ENCODE measurements at regions not wholly inside any gene's neighbourhood (a gene's known extent, or its start where the extent isn't known, plus 50 kb on each side); places are given as distances from the start of the nearest gene placed in this dataset.

DNA sequence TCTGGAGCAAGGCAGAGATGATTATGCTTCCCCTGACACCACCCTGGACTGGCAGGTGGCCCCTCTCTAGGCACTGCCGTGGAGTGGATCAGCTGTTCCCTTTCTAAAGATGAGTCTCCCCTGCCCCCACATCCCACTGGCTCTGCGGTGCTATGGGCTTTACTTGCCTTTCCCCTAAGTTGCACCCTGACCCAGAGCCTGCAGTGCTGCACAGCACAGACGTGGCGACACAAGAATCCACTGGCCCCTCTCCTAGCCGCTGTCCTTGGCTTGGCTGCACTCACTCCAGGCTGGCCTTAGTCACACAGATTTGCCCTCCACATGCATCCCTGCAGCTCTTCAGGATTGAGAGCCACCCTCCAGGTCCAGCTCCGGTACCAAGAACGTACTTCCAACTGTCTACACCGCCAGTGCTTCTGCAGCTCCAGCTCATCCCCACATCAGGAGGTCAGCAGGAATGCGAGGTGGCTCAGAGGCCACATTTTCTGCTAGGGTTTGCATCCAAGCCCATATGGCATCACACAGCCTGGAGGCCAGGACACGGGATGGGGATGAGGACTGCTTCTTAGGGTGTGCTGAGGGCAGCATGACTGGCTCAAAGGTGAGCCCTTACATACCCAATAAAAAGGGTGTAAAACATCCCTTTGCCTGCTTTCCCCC, 82.4 kb upstream of the RASGRF1 start:
- H3K27ac Mint-ChIP-seq = no peak overlapping the region
- no peaks in the 10 kb centered on the region for H3K36me3 Mint-ChIP-seq (ENCODE audit: insufficient read depth)
- TF ChIP-seq, protein P1, sequence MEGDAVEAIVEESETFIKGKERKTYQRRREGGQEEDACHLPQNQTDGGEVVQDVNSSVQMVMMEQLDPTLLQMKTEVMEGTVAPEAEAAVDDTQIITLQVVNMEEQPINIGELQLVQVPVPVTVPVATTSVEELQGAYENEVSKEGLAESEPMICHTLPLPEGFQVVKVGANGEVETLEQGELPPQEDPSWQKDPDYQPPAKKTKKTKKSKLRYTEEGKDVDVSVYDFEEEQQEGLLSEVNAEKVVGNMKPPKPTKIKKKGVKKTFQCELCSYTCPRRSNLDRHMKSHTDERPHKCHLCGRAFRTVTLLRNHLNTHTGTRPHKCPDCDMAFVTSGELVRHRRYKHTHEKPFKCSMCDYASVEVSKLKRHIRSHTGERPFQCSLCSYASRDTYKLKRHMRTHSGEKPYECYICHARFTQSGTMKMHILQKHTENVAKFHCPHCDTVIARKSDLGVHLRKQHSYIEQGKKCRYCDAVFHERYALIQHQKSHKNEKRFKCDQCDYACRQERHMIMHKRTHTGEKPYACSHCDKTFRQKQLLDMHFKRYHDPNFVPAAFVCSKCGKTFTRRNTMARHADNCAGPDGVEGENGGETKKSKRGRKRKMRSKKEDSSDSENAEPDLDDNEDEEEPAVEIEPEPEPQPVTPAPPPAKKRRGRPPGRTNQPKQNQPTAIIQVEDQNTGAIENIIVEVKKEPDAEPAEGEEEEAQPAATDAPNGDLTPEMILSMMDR (IDR thresholded peaks at IDR 0.05; ENCODE audit: unreplicated experiment) = no peak
- H3K4me1 Mint-ChIP-seq (ENCODE audit: low read depth) = peaks cover 13% of the 10 kb centered on the region
- no peaks in the 10 kb centered on the region for H3K9me3 Mint-ChIP-seq (ENCODE audit: low read depth)
- H3K4me3 Mint-ChIP-seq (ENCODE audit: low read depth) = no peak overlapping the region
- DNase-seq (ENCODE audit: low spot score, unreplicated experiment) = no peak
- peaks cover 28% of the 10 kb centered on the region for H3K27me3 Mint-ChIP-seq

DNA sequence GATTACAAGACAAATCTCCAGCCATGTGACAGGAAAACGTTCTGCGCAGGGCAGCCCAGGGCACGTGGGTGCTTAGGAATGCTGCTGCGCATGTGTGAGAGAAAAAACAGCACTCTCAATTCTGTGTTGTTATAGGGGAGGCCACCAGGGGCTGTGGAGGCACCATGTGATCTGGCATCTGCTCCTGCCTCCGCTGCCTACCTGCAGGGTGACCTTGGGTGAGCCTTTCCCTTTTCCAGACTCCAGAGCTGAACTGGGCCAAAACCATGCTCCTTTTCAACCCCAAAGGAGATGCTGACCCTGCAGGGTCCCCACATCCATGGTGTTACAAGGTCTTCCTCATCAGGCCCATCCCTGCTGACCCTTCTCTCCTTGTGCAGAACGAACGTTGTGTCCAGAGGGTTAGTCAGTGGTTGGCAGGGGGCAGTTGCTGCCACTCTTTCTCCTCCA, 81.5 kb upstream of the RASGRF1 start:
- no peak overlapping the region for H3K4me3 Mint-ChIP-seq (ENCODE audit: low read depth)
- H3K27me3 Mint-ChIP-seq = peaks cover 28% of the 10 kb centered on the region
- DNase-seq (ENCODE audit: low spot score, unreplicated experiment) = no peak
- no peak overlapping the region for H3K27ac Mint-ChIP-seq
- no peaks in the 10 kb centered on the region for H3K9me3 Mint-ChIP-seq (ENCODE audit: low read depth)
- TF ChIP-seq, protein P1 (IDR thresholded peaks at IDR 0.05; ENCODE audit: unreplicated experiment) = peak; percentile 46
- H3K4me1 Mint-ChIP-seq (ENCODE audit: low read depth) = peaks cover 13% of the 10 kb centered on the region
- no peaks in the 10 kb centered on the region for H3K36me3 Mint-ChIP-seq (ENCODE audit: insufficient read depth)

DNA sequence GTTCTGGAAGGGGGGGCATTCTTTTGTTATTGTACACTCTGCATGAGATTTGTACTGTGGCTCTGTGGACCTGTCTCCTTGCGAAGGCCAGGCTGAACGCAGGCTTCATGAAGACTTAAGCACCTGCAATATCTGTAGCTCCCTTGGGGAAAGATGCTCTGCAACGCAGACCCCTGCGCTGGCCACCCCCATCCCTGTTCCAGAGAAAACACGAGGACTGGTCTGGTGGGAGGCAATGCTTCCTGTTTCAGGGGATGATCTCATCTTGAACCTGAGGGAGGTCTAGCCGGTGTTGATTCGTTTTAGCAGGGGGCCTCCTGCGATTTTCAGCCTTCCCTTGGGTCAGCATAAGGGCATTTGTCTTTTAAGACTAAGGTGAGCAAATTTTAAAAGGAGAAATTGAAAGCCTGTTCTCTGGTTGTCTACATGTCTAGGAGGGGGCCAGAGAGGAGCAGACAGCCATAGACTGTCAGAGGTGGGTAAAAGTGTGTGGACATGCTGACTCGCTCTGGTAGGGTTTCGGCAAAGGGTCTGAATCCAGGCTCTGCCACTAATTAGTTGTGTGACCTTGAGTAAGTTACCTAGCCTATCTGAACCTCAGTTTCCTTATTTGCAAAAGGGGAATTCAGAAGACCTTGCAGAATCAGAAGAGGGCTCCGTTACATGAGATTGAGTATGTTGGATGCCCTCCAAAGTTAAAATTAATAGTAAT, 80.9 kb upstream of the RASGRF1 start:
- H3K36me3 Mint-ChIP-seq (ENCODE audit: insufficient read depth) = no peaks in the 10 kb centered on the region
- no peaks in the 10 kb centered on the region for H3K9me3 Mint-ChIP-seq (ENCODE audit: low read depth)
- no peak for DNase-seq (ENCODE audit: low spot score, unreplicated experiment)
- H3K27ac Mint-ChIP-seq = no peak overlapping the region
- TF ChIP-seq, protein P1 (IDR thresholded peaks at IDR 0.05; ENCODE audit: unreplicated experiment) = no peak
- H3K27me3 Mint-ChIP-seq = peaks cover 24% of the 10 kb centered on the region
- no peak overlapping the region for H3K4me3 Mint-ChIP-seq (ENCODE audit: low read depth)
- H3K4me1 Mint-ChIP-seq (ENCODE audit: low read depth) = peaks cover 13% of the 10 kb centered on the region

DNA sequence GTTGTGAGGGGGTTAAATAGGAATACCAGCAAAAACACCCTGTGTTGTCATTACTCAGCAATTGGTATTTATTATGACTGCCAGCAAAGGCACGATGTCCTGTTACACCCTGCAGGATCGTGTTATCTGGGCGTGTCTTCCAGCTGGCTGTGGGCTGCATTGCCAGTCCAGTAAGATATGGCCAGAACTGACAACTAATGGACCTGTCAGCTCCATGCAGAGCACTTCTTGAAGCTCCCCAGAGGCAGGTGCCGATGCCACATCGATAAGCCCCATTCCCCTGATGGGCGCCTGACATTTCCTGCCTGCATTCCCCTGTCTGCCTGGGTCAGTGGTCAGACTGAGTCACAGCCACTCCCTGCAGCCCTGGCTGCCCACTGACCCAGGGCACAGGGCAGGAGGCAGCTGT, 79.7 kb upstream of the RASGRF1 start:
- TF ChIP-seq, protein P1 (IDR thresholded peaks at IDR 0.05; ENCODE audit: unreplicated experiment) = no peak
- H3K36me3 Mint-ChIP-seq (ENCODE audit: insufficient read depth) = no peaks in the 10 kb centered on the region
- H3K4me1 Mint-ChIP-seq (ENCODE audit: low read depth) = peaks cover 13% of the 10 kb centered on the region
- H3K27me3 Mint-ChIP-seq = peaks cover 17% of the 10 kb centered on the region
- H3K4me3 Mint-ChIP-seq (ENCODE audit: low read depth) = no peak overlapping the region
- no peak for DNase-seq (ENCODE audit: low spot score, unreplicated experiment)
- H3K27ac Mint-ChIP-seq = no peak overlapping the region
- H3K9me3 Mint-ChIP-seq (ENCODE audit: low read depth) = no peaks in the 10 kb centered on the region

DNA sequence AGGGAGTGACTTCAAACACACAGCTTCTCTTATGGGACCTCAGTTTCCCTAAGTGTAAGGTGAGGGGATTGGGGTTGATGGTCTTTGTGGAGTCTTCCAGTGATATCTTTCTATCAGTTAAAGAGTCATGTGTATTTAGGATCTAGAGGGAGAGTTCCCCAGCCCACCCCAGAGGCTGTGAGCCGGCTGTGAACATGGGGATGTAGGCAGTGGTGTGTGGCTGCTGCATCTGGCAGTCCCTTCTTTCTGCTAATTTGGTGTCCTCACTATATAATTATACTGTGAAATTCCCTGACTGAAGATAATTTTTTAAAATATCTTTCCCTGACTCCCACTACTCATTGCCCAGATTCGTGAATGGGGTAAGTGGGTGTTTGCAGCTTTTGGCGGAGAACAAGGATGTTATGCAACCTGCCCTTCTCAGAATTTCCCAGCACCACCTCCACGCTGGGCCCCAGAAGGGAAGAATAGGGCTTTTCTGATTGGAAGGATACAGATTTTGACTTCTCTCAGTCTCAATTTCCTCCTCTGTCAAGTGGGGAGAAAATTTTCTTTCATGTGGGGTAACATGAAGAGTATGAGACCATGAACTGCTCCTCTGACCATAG, 79.0 kb upstream of the RASGRF1 start:
- H3K36me3 Mint-ChIP-seq (ENCODE audit: insufficient read depth) = no peaks in the 10 kb centered on the region
- no peak overlapping the region for H3K4me3 Mint-ChIP-seq (ENCODE audit: low read depth)
- TF ChIP-seq, protein P1 (IDR thresholded peaks at IDR 0.05; ENCODE audit: unreplicated experiment) = no peak
- peaks cover 13% of the 10 kb centered on the region for H3K4me1 Mint-ChIP-seq (ENCODE audit: low read depth)
- H3K27ac Mint-ChIP-seq = no peak overlapping the region
- H3K9me3 Mint-ChIP-seq (ENCODE audit: low read depth) = no peaks in the 10 kb centered on the region
- H3K27me3 Mint-ChIP-seq = peaks cover 17% of the 10 kb centered on the region
- DNase-seq (ENCODE audit: low spot score, unreplicated experiment) = no peak

Data from progenitor cell of endocrine pancreas (in vitro differentiated cells).